ENCODE measurements at regions not wholly inside any gene's neighbourhood (a gene's known extent, or its start where the extent isn't known, plus 50 kb on each side); places are given as distances from the start of the nearest gene placed in this dataset.

- TF ChIP-seq REST (IDR thresholded peaks at IDR 0.05; ENCODE audit: low read depth), result no peak
- TF ChIP-seq USF1 (IDR thresholded peaks at IDR 0.05), result no peak
- no peak for TF ChIP-seq TAF1 (IDR thresholded peaks at IDR 0.05; ENCODE audit: low read depth)
- no peak for TF ChIP-seq TCF12 (IDR thresholded peaks at IDR 0.05; ENCODE audit: low read depth)
- no peak for TF ChIP-seq NFIC (IDR thresholded peaks at IDR 0.05)
- no peak for TF ChIP-seq CEBPB (IDR thresholded peaks at IDR 0.05)
- no peak for TF ChIP-seq ZBTB7A (IDR thresholded peaks at IDR 0.05; ENCODE audit: low read depth)
- no peak for TF ChIP-seq RAD21 (IDR thresholded peaks at IDR 0.05; ENCODE audit: low read depth)
- TF ChIP-seq MAX (IDR thresholded peaks at IDR 0.05), result no peak
- TF ChIP-seq FOXM1 (IDR thresholded peaks at IDR 0.05; ENCODE audit: borderline replicate concordance, low read depth), result no peak
Measured at GRCh38 chr10:100683004-100683403, 62.4 kb upstream of the PAX2 start.

All from Ishikawa (cell line).